Neural cell (in vitro differentiated cells): ENCODE measurements at regions not wholly inside any gene's neighbourhood (a gene's known extent, or its start where the extent isn't known, plus 50 kb on each side); places are given as distances from the start of the nearest gene placed in this dataset.

Source experiments
- H2AFZ ChIP-seq: fragments of 200-600, 300-800 bp; sonication (generic), shearing (Covaris generic); 2 replicates; pipeline ENCODE4 v1.6.0; 2014; ENCODE audit warnings: low read depth, mild to moderate bottlenecking, antibody characterized with exemption, low read length, moderate library complexity
- H3F3A ChIP-seq: fragments of 200-600 bp; shearing (Covaris generic); 2 replicates; pipeline ENCODE4 v1.6.1; 2016; ENCODE audit warnings: mild to moderate bottlenecking, moderate library complexity, mixed read lengths, antibody characterized with exemption, low read length; ENCODE audit not compliant: insufficient read depth, poor library complexity, severe bottlenecking
- H3K27ac ChIP-seq: fragments of 200-600, 300-800 bp; sonication (generic), shearing (Covaris generic); 2 replicates; pipeline ENCODE4 v1.5.1; 2014; ENCODE audit warnings: mild to moderate bottlenecking, low read length, moderate library complexity
- H3K27me3 ChIP-seq: fragments of 300-800, 200-600 bp; sonication (generic), shearing (Covaris generic); 2 replicates; pipeline ENCODE4 v1.6.0; 2014; ENCODE audit warnings: mild to moderate bottlenecking, low read depth, low read length, moderate library complexity; ENCODE audit not compliant: insufficient read depth
- H3K36me3 ChIP-seq: fragments of 300-800, 200-600 bp; sonication (generic), shearing (Covaris generic); 2 replicates; pipeline ENCODE4 v1.5.1; 2014; ENCODE audit warnings: mild to moderate bottlenecking, antibody characterized with exemption, low read length, moderate library complexity; ENCODE audit not compliant: insufficient read depth
- H3K4me2 ChIP-seq: fragments of 300-800, 200-600 bp; sonication (generic), shearing (Covaris generic); 2 replicates; pipeline ENCODE4 v1.6.0; 2014; ENCODE audit warnings: mild to moderate bottlenecking, low read length
- H3K4me3 ChIP-seq: fragments of 300-800, 200-600 bp; sonication (generic), shearing (Covaris generic); 2 replicates; pipeline ENCODE4 v1.5.1; 2014; ENCODE audit warnings: mild to moderate bottlenecking, low read length, moderate library complexity
- H3K79me2 ChIP-seq: fragments of 200-600 bp; shearing (Covaris generic); replicated peaks from 2 replicates; pipeline ENCODE4 v1.6.0; 2014; ENCODE audit warnings: mild to moderate bottlenecking, low read length, moderate library complexity; ENCODE audit not compliant: insufficient read depth
- H3K9ac ChIP-seq: fragments of 300-800, 200-600 bp; sonication (generic), shearing (Covaris generic); 2 replicates; pipeline ENCODE4 v1.6.1; 2016; ENCODE audit warnings: mild to moderate bottlenecking, low read length, mixed read lengths
- H3K9me2 ChIP-seq: fragments of 200-600 bp; shearing (Covaris generic); 2 replicates; pipeline ENCODE4 v1.6.1; 2016; ENCODE audit warnings: mild to moderate bottlenecking, low read length, mixed read lengths; ENCODE audit not compliant: insufficient read depth
- H3K9me3 ChIP-seq: fragments of 200-600, 300-800 bp; sonication (generic), shearing (Covaris generic); 2 replicates; pipeline ENCODE4 v1.6.1; 2016; ENCODE audit warnings: mild to moderate bottlenecking, mixed run types, low read length, moderate library complexity, mixed read lengths
- H4K20me1 ChIP-seq: fragments of 200-600 bp; shearing (Covaris generic); 2 replicates; pipeline ENCODE4 v1.6.1; 2016; ENCODE audit warnings: mild to moderate bottlenecking, mixed run types; ENCODE audit not compliant: insufficient read depth
- EP300 ChIP-seq: fragments of 450-650 bp; conservative IDR thresholded peaks from 2 replicates; pipeline ENCODE4 v1.6.1; 2014; ENCODE audit warnings: antibody characterized with exemption, mild to moderate bottlenecking, moderate library complexity; ENCODE audit not compliant: poor library complexity, severe bottlenecking
- EZH2 ChIP-seq: fragments of 200-600, 300-800 bp; shearing (Covaris generic), sonication (generic); IDR thresholded peaks from 2 replicates; pipeline ENCODE4 v1.6.1; 2014; ENCODE audit warnings: antibody characterized with exemption, low read length, borderline replicate concordance, mild to moderate bottlenecking; ENCODE audit not compliant: insufficient read depth, poor library complexity, severe bottlenecking
- MXI1 ChIP-seq: fragments of 450-650 bp; conservative IDR thresholded peaks from 2 replicates; pipeline ENCODE4 v1.6.1; 2014; ENCODE audit warnings: antibody characterized with exemption, mild to moderate bottlenecking; ENCODE audit not compliant: poor library complexity, severe bottlenecking
- POLR2AphosphoS5 ChIP-seq: IDR thresholded peaks from 2 replicates; pipeline ENCODE4 v1.6.1; 2012
- RAD21 ChIP-seq: fragments of 450-650 bp; conservative IDR thresholded peaks from 2 replicates; pipeline ENCODE4 v1.6.1; 2014; ENCODE audit warnings: antibody characterized with exemption, mild to moderate bottlenecking, moderate library complexity
- SMC3 ChIP-seq: fragments of 450-650 bp; conservative IDR thresholded peaks from 2 replicates; pipeline ENCODE4 v1.6.1; 2014; ENCODE audit warnings: antibody characterized with exemption, mild to moderate bottlenecking, moderate library complexity; ENCODE audit not compliant: poor library complexity
- TAF1 ChIP-seq: IDR thresholded peaks from 2 replicates; pipeline ENCODE4 v1.6.1; 2012; ENCODE audit warnings: low read depth
- TF ChIP-seq, protein P1 (sequence below): IDR thresholded peaks from 2 replicates; pipeline ENCODE4 v1.6.1; 2012; ENCODE audit warnings: borderline replicate concordance
- TF ChIP-seq, protein P2 (sequence below): fragments of 450-650 bp; IDR thresholded peaks from 2 replicates; pipeline ENCODE4 v1.5.1; 2014; ENCODE audit warnings: antibody characterized with exemption, mild to moderate bottlenecking, moderate library complexity; ENCODE audit not compliant: poor library complexity, severe bottlenecking

DNA sequence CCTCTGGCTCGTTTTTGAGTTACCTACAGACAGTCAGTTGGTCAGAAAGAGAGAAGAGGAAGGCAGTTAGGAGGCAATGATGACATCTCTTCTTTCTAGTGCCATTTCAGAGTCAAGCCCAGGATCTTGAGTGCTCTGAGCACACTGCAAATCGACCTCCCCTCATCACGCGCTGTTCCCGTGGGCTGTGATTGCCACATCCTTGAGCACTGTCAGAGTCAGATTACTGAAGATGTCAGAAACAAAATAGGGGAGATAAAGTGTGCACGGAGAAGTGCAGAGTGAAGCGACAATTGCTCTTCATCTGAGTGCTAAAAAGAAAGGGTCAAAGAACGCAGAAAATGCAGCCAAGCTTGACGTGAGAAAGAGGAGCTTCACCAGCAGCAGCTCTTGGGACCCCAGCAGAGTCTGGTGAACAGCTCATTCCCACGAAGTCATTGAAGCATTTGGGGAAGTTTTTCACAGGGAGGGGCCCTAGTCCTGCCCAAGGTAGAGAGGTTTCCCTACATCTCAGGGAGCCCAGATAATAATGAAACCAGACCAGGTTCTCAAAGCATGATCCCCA lies 661.7 kb upstream of the AUTS2 start:
- no peak overlapping the region for H3K27ac ChIP-seq
- no peaks in the 10 kb centered on the region for H3F3A ChIP-seq
- H3K9me3 ChIP-seq, result no peaks in the 10 kb centered on the region
- no peak overlapping the region for H3K9ac ChIP-seq
- H2AFZ ChIP-seq, result no peak overlapping the region
- no peaks in the 10 kb centered on the region for H4K20me1 ChIP-seq
- H3K27me3 ChIP-seq, result no peaks in the 10 kb centered on the region
- no peaks in the 10 kb centered on the region for H3K36me3 ChIP-seq
- H3K9me2 ChIP-seq, result no peaks in the 10 kb centered on the region
- no peak overlapping the region for H3K4me2 ChIP-seq
- H3K79me2 ChIP-seq, result no peaks in the 10 kb centered on the region
- no peak overlapping the region for H3K4me3 ChIP-seq
- TF ChIP-seq, protein P1, sequence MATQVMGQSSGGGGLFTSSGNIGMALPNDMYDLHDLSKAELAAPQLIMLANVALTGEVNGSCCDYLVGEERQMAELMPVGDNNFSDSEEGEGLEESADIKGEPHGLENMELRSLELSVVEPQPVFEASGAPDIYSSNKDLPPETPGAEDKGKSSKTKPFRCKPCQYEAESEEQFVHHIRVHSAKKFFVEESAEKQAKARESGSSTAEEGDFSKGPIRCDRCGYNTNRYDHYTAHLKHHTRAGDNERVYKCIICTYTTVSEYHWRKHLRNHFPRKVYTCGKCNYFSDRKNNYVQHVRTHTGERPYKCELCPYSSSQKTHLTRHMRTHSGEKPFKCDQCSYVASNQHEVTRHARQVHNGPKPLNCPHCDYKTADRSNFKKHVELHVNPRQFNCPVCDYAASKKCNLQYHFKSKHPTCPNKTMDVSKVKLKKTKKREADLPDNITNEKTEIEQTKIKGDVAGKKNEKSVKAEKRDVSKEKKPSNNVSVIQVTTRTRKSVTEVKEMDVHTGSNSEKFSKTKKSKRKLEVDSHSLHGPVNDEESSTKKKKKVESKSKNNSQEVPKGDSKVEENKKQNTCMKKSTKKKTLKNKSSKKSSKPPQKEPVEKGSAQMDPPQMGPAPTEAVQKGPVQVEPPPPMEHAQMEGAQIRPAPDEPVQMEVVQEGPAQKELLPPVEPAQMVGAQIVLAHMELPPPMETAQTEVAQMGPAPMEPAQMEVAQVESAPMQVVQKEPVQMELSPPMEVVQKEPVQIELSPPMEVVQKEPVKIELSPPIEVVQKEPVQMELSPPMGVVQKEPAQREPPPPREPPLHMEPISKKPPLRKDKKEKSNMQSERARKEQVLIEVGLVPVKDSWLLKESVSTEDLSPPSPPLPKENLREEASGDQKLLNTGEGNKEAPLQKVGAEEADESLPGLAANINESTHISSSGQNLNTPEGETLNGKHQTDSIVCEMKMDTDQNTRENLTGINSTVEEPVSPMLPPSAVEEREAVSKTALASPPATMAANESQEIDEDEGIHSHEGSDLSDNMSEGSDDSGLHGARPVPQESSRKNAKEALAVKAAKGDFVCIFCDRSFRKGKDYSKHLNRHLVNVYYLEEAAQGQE, result no peak
- TF ChIP-seq TAF1, result no peak
- TF ChIP-seq SMC3, result no peak
- TF ChIP-seq EZH2, result no peak
- no peak for TF ChIP-seq EP300
- no peak for TF ChIP-seq POLR2AphosphoS5
- no peak for TF ChIP-seq RAD21
- TF ChIP-seq MXI1, result no peak
- TF ChIP-seq, protein P2, sequence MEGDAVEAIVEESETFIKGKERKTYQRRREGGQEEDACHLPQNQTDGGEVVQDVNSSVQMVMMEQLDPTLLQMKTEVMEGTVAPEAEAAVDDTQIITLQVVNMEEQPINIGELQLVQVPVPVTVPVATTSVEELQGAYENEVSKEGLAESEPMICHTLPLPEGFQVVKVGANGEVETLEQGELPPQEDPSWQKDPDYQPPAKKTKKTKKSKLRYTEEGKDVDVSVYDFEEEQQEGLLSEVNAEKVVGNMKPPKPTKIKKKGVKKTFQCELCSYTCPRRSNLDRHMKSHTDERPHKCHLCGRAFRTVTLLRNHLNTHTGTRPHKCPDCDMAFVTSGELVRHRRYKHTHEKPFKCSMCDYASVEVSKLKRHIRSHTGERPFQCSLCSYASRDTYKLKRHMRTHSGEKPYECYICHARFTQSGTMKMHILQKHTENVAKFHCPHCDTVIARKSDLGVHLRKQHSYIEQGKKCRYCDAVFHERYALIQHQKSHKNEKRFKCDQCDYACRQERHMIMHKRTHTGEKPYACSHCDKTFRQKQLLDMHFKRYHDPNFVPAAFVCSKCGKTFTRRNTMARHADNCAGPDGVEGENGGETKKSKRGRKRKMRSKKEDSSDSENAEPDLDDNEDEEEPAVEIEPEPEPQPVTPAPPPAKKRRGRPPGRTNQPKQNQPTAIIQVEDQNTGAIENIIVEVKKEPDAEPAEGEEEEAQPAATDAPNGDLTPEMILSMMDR, result no peak

DNA sequence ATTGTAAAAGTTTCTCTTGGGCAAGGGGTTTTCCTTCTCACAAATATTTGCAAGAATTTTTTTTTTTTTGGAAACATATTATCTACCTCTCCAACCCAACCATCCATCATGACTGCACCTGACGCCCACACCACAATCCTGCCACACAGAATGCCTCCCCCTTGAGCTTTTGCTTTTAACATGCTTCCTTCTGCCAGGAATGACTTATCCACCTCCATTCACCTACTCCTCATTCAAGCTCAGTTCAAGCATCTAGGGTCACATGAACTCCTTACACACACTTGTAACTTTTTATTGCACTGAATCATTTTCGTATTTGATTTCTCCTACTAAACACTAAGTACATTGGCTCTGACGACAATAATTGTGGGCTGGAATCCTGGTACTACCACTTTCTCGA lies 660.1 kb upstream of the AUTS2 start:
- H3K4me2 ChIP-seq, result no peak overlapping the region
- no peaks in the 10 kb centered on the region for H3K27me3 ChIP-seq
- no peaks in the 10 kb centered on the region for H3K79me2 ChIP-seq
- H3F3A ChIP-seq, result no peaks in the 10 kb centered on the region
- H3K9me2 ChIP-seq, result no peaks in the 10 kb centered on the region
- H2AFZ ChIP-seq, result no peak overlapping the region
- no peaks in the 10 kb centered on the region for H4K20me1 ChIP-seq
- TF ChIP-seq EZH2, result no peak
- TF ChIP-seq MXI1, result no peak
- no peak for TF ChIP-seq EP300
- no peak for TF ChIP-seq POLR2AphosphoS5
- TF ChIP-seq TAF1, result no peak
- TF ChIP-seq, protein P1, result no peak
- TF ChIP-seq RAD21, result no peak
- no peak for TF ChIP-seq SMC3
- TF ChIP-seq, protein P2, result no peak
- no peaks in the 10 kb centered on the region for H3K9me3 ChIP-seq
- no peak overlapping the region for H3K4me3 ChIP-seq
- no peak overlapping the region for H3K27ac ChIP-seq
- no peak overlapping the region for H3K9ac ChIP-seq
- no peaks in the 10 kb centered on the region for H3K36me3 ChIP-seq
